ENCODE measurements at regions not wholly inside any gene's neighbourhood (a gene's known extent, or its start where the extent isn't known, plus 50 kb on each side); places are given as distances from the start of the nearest gene placed in this dataset.

DNA sequence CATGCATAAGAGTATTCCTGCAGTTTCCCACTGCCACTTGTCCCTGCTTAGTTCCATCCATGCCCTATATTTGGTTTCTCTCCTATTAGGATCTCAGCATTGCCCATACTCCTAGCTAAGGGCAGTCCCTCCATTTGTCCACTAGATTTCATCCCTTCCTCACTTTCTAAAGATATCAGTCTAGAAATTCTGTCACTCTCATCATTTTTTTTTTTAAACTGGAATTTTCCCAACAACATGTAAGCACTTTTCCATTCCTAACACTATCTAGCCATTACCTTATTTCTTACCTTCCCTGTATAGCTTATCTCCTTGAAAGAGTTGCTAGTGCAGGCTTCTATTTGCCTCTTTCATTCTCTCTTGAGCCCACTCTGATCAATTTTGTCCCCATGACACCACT is 312.2 kb downstream of the BTBD3 start:
- TF ChIP-seq, protein P1, sequence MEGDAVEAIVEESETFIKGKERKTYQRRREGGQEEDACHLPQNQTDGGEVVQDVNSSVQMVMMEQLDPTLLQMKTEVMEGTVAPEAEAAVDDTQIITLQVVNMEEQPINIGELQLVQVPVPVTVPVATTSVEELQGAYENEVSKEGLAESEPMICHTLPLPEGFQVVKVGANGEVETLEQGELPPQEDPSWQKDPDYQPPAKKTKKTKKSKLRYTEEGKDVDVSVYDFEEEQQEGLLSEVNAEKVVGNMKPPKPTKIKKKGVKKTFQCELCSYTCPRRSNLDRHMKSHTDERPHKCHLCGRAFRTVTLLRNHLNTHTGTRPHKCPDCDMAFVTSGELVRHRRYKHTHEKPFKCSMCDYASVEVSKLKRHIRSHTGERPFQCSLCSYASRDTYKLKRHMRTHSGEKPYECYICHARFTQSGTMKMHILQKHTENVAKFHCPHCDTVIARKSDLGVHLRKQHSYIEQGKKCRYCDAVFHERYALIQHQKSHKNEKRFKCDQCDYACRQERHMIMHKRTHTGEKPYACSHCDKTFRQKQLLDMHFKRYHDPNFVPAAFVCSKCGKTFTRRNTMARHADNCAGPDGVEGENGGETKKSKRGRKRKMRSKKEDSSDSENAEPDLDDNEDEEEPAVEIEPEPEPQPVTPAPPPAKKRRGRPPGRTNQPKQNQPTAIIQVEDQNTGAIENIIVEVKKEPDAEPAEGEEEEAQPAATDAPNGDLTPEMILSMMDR (IDR thresholded peaks at IDR 0.05; ENCODE audit: low read depth, low read length, missing input control), result no peak
- no peak for TF ChIP-seq NR2F2 (IDR thresholded peaks at IDR 0.05)
- TF ChIP-seq SP1 (IDR thresholded peaks at IDR 0.05), result no peak
- TF ChIP-seq, protein P2, sequence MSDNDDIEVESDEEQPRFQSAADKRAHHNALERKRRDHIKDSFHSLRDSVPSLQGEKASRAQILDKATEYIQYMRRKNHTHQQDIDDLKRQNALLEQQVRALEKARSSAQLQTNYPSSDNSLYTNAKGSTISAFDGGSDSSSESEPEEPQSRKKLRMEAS (IDR thresholded peaks at IDR 0.05), result no peak
- TF ChIP-seq HNF4A (conservative IDR thresholded peaks at IDR 0.05), result no peak
- no peak for TF ChIP-seq FOXA1 (IDR thresholded peaks at IDR 0.05)
- no peak overlapping the region for H3K9ac ChIP-seq (ENCODE audit: low read depth in 1 of 2, low read length in 2 of 2)
- no peaks in the 10 kb centered on the region for H3K4me1 ChIP-seq (ENCODE audit: control insufficient read depth in 4 of 4, insufficient read depth in 4 of 4, low read length in 3 of 4)
- H3K9me3 ChIP-seq (ENCODE audit: control insufficient read depth in 4 of 4, low read length in 3 of 4), result no peaks in the 10 kb centered on the region
- no peak for DNase-seq (ENCODE audit: low spot score)
- no peaks in the 10 kb centered on the region for H3K36me3 ChIP-seq (ENCODE audit: control insufficient read depth in 4 of 4, insufficient read depth in 3 of 4, low read depth in 1 of 4, low read length in 3 of 4)
- H3K27ac ChIP-seq (ENCODE audit: low read depth in 1 of 2, low read length in 2 of 2), result no peak overlapping the region
- H3K4me3 ChIP-seq (ENCODE audit: low read depth in 1 of 3, low read length in 3 of 3), result no peak overlapping the region
- H3K27me3 ChIP-seq (ENCODE audit: control insufficient read depth in 4 of 4, insufficient read depth in 4 of 4, low read length in 3 of 4), result no peaks in the 10 kb centered on the region

DNA sequence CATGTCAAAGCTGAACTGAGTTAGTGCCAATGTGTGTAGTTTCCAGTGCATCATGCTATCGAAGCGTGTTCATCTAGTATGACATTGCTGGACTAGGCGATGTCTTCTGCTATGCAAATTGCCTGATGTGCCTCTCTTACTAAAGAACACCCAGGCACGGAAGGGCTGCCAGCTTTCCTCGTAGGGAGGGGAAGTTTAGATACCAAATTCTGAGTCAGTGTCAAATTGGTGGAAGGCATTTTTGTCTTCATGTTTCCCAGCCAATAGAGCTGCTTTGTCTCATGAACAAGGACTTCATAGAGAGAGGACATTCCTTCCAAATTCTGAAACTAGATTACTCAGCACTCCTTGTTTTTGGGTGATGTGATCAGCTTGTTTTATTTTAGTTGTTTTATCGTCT is 320.1 kb downstream of the BTBD3 start:
- no peak overlapping the region for H3K4me3 ChIP-seq (ENCODE audit: low read depth in 1 of 3, low read length in 3 of 3)
- no peaks in the 10 kb centered on the region for H3K9me3 ChIP-seq (ENCODE audit: control insufficient read depth in 4 of 4, low read length in 3 of 4)
- no peaks in the 10 kb centered on the region for H3K4me1 ChIP-seq (ENCODE audit: control insufficient read depth in 4 of 4, insufficient read depth in 4 of 4, low read length in 3 of 4)
- no peak for TF ChIP-seq YY1 (IDR thresholded peaks at IDR 0.05)
- no peak for TF ChIP-seq SP1 (IDR thresholded peaks at IDR 0.05)
- no peak for TF ChIP-seq NR2F2 (IDR thresholded peaks at IDR 0.05)
- no peak for TF ChIP-seq RAD21 (IDR thresholded peaks at IDR 0.05)
- no peak for TF ChIP-seq FOXA2 (IDR thresholded peaks at IDR 0.05)
- TF ChIP-seq RXRA (IDR thresholded peaks at IDR 0.05), result no peak
- TF ChIP-seq, protein P3, sequence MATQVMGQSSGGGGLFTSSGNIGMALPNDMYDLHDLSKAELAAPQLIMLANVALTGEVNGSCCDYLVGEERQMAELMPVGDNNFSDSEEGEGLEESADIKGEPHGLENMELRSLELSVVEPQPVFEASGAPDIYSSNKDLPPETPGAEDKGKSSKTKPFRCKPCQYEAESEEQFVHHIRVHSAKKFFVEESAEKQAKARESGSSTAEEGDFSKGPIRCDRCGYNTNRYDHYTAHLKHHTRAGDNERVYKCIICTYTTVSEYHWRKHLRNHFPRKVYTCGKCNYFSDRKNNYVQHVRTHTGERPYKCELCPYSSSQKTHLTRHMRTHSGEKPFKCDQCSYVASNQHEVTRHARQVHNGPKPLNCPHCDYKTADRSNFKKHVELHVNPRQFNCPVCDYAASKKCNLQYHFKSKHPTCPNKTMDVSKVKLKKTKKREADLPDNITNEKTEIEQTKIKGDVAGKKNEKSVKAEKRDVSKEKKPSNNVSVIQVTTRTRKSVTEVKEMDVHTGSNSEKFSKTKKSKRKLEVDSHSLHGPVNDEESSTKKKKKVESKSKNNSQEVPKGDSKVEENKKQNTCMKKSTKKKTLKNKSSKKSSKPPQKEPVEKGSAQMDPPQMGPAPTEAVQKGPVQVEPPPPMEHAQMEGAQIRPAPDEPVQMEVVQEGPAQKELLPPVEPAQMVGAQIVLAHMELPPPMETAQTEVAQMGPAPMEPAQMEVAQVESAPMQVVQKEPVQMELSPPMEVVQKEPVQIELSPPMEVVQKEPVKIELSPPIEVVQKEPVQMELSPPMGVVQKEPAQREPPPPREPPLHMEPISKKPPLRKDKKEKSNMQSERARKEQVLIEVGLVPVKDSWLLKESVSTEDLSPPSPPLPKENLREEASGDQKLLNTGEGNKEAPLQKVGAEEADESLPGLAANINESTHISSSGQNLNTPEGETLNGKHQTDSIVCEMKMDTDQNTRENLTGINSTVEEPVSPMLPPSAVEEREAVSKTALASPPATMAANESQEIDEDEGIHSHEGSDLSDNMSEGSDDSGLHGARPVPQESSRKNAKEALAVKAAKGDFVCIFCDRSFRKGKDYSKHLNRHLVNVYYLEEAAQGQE (IDR thresholded peaks at IDR 0.05), result no peak
- no peak for TF ChIP-seq TAF1 (conservative IDR thresholded peaks at IDR 0.05)
- TF ChIP-seq EGR1 (IDR thresholded peaks at IDR 0.05; ENCODE audit: low read depth in 2 of 2), result no peak
- TF ChIP-seq, protein P1 (IDR thresholded peaks at IDR 0.05; ENCODE audit: low read depth, low read length, missing input control), result no peak
- no peak for TF ChIP-seq JUND (IDR thresholded peaks at IDR 0.05)
- TF ChIP-seq, protein P2 (IDR thresholded peaks at IDR 0.05), result no peak
- TF ChIP-seq HNF4G (IDR thresholded peaks at IDR 0.05), result no peak
- no peak for TF ChIP-seq GABPA (IDR thresholded peaks at IDR 0.05 in 1 of 2, conservative IDR thresholded peaks at IDR 0.05 in 1 of 2)
- WGBS, result 74% methylated on average over 6 of the region's 6 CpGs
- H3K27me3 ChIP-seq (ENCODE audit: control insufficient read depth in 4 of 4, insufficient read depth in 4 of 4, low read length in 3 of 4), result no peaks in the 10 kb centered on the region
- no peak overlapping the region for H3K9ac ChIP-seq (ENCODE audit: low read depth in 1 of 2, low read length in 2 of 2)
- H3K36me3 ChIP-seq (ENCODE audit: control insufficient read depth in 4 of 4, insufficient read depth in 3 of 4, low read depth in 1 of 4, low read length in 3 of 4), result no peaks in the 10 kb centered on the region
- H3K27ac ChIP-seq (ENCODE audit: low read depth in 1 of 2, low read length in 2 of 2), result no peak overlapping the region
- no peak for DNase-seq (ENCODE audit: low spot score)
